ENCODE measurements at regions not wholly inside any gene's neighbourhood (a gene's known extent, or its start where the extent isn't known, plus 50 kb on each side); places are given as distances from the start of the nearest gene placed in this dataset.
"Not testable (repeated sequence)": the region's sequence is repeated elsewhere in the genome, so short reads cannot be mapped to it uniquely, and the experiment has no call there.

DNA sequence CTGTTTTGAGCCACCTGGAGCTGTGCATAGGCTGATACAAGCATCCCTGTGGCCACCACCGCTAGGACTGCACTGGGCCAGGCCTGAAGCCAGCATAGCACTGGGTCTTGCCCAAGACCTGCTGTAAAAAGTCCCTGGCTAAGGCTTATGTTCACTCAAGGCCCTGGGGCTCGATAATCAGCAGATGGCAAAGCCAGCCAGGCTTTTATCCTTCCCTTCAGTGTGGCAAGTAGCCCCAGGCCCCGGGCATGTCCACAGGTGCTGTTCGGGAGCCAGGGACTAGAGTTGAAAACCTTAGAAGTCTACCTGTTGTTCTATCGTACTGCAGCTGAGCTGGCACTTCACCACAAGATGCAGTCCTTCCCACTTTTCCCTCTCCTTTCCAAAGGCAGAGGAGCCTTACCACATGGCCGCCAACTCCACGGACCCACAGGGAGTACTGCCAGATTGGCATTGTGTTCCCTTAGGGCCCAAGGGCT, 226.4 kb upstream of the ZNF217 start:
- TF ChIP-seq EZH2 (IDR thresholded peaks at IDR 0.05) (no peak), FOXP2 (optimal IDR thresholded peaks at IDR 0.05; ENCODE audit: control extremely low read depth, extremely low read length, insufficient read depth) (no peak), POLR2AphosphoS5 (IDR thresholded peaks at IDR 0.05; ENCODE audit: borderline replicate concordance, low read depth, low read length) (no peak)
- Histone ChIP-seq H3K9me3 (ENCODE audit: low read depth, low read length) (no peaks in the 10 kb centered on the region), H3K4me3 (no peak overlapping the region), H3K36me3 (ENCODE audit: insufficient read depth, low read length) (no peaks in the 10 kb centered on the region), H3K27ac (no peak overlapping the region), H3K9ac (ENCODE audit: insufficient read length) (no peak overlapping the region)
- no peak for DNase-seq (ENCODE audit: low read depth, low spot score)

DNA sequence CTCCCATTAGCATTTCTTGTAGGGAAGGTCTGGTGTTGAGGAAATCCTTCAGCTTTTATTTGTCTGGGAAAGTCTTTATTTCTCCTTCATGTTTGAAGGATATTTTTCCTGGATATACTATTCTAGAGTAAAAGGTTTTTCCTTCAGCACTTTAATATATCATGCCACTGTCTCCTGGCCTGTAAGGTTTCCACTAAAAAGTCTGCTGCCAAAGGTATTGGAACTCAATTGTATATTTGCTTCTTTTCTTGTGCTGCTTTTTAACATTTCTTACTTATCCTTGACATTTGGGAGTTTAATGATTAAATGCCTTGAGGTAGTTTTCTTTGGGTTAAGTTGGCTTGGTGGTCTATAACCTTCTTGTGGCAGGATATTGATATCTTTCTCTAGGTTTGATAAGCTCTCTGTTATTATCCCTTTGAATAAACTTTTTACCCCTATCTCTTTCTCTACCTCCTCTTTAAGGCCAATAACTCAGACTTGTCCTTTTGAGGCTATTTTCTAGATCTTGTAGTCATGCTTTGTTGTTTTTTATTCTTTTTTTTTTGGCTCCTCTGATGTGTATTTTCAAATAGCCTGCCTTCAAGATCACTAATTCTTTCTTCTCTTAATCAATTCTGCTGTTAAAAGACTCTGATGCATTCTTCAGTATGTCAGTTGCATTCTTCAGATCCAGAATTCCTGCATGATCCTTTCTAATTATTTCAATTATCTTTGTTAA, 225.0 kb upstream of the ZNF217 start:
- TF ChIP-seq EZH2 (IDR thresholded peaks at IDR 0.05) (no peak), FOXP2 (optimal IDR thresholded peaks at IDR 0.05; ENCODE audit: control extremely low read depth, extremely low read length, insufficient read depth) (no peak), POLR2AphosphoS5 (IDR thresholded peaks at IDR 0.05; ENCODE audit: borderline replicate concordance, low read depth, low read length) (no peak)
- H3K9me3 ChIP-seq (ENCODE audit: low read depth, low read length) = no peaks in the 10 kb centered on the region
- no peak for DNase-seq (ENCODE audit: low read depth, low spot score)
- H3K9ac ChIP-seq (ENCODE audit: insufficient read length) = no peak overlapping the region
- no peak overlapping the region for H3K4me3 ChIP-seq
- no peaks in the 10 kb centered on the region for H3K36me3 ChIP-seq (ENCODE audit: insufficient read depth, low read length)
- H3K27ac ChIP-seq = no peak overlapping the region

DNA sequence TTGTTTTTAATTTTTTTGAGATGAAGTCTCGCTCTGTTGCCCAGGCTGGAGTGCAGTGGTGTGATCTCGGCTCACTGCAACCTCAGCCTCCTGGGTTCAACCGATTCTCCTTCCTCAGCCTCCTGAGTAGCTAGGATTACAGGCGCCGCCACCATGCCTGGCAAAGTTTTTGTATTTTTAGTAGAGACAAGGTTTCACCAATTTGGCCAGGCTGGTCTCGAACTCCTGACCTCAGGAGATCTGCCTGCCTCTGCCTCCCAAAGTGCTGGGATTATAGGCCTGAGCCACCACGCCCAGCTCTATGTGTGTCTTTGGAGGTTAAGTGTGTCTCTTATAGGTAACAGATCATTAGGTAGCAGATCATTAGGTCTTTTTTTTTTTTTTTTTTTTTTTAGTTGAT, 223.9 kb upstream of the ZNF217 start:
- H3K4me3 ChIP-seq; H3K27ac ChIP-seq; H3K9ac ChIP-seq (ENCODE audit: insufficient read length); H3K36me3 ChIP-seq (ENCODE audit: insufficient read depth, low read length); DNase-seq (ENCODE audit: low read depth, low spot score); H3K9me3 ChIP-seq (ENCODE audit: low read depth, low read length): not testable (repeated sequence)

DNA sequence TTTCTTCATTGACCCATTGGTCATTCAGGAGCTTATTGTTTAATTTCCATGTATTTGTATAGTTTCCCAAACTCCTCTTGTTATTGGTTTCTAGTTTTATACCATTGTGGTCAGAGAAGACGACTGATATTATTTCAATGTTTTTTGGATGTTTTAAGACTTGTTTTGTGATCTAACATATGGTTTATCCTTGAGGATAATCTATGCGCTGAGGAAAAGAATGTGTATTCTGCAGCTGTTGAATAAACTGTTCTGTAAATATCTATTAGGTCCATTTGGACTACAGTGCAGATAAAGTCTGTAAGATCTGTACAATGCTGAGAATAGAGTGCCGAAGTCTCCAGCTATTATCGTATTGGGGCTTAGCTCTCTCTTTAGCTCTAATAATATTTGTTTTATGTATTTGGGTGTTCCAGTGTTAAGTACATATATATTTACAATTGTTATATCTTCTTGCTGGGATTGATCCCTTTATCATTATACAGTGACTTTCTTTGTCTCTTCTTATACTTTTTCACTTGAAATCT, 223.3 kb upstream of the ZNF217 start:
- Histone ChIP-seq H3K9ac (ENCODE audit: insufficient read length) (no peak overlapping the region), H3K9me3 (ENCODE audit: low read depth, low read length) (no peaks in the 10 kb centered on the region), H3K36me3 (ENCODE audit: insufficient read depth, low read length) (no peaks in the 10 kb centered on the region), H3K4me3 (no peak overlapping the region), H3K27ac (no peak overlapping the region)
- TF ChIP-seq POLR2AphosphoS5 (IDR thresholded peaks at IDR 0.05; ENCODE audit: borderline replicate concordance, low read depth, low read length) (no peak), EZH2 (IDR thresholded peaks at IDR 0.05) (no peak), FOXP2 (optimal IDR thresholded peaks at IDR 0.05; ENCODE audit: control extremely low read depth, extremely low read length, insufficient read depth) (no peak)
- DNase-seq (ENCODE audit: low read depth, low spot score) = no peak

DNA sequence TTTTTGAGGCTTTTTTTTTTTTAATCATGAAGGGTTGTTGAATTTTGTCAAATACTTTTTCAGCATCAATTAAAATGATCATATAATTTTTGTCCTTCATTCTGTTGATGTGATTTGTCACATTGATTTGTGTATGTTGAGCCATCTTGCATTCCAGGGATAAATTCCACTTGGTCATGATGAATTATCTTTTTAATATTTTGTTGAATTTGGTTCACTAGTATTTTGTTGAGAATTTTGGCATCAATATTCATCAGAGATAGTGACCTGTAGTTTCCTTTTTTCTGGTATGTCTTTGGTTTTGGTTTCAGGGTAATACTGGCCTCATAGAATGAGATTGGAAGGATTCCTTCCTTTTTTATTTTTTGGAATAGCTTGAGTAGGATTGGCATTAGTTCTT, 221.9 kb upstream of the ZNF217 start:
- no peak for DNase-seq (ENCODE audit: low read depth, low spot score)
- Histone ChIP-seq H3K9ac (ENCODE audit: insufficient read length) (no peak overlapping the region), H3K27ac (no peak overlapping the region), H3K36me3 (ENCODE audit: insufficient read depth, low read length) (no peaks in the 10 kb centered on the region), H3K9me3 (ENCODE audit: low read depth, low read length) (no peaks in the 10 kb centered on the region), H3K4me3 (no peak overlapping the region)
- no peak for TF ChIP-seq FOXP2 (optimal IDR thresholded peaks at IDR 0.05; ENCODE audit: control extremely low read depth, extremely low read length, insufficient read depth)
- no peak for TF ChIP-seq POLR2AphosphoS5 (IDR thresholded peaks at IDR 0.05; ENCODE audit: borderline replicate concordance, low read depth, low read length)
- no peak for TF ChIP-seq EZH2 (IDR thresholded peaks at IDR 0.05)

DNA sequence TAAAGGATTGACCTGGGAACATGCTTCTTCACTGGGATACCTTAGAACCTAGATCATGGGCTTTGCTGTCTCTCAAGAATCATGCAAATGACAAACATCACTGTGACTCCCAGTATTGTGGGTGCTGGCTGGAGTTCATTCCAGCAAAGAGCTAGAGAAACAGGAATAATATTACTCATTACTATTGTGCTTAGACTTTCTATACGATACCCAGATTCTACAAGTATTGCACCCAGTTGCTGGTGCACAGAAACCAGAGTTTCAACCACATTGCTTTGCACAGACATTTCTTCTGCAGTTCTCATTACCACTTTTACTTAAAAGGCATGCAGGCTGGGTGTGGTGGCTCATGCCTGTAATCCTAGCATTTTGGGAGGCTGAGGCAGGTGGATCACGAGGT, 220.4 kb upstream of the ZNF217 start:
- TF ChIP-seq EZH2 (IDR thresholded peaks at IDR 0.05) = no peak
- no peak for TF ChIP-seq FOXP2 (optimal IDR thresholded peaks at IDR 0.05; ENCODE audit: control extremely low read depth, extremely low read length, insufficient read depth)
- TF ChIP-seq POLR2AphosphoS5 (IDR thresholded peaks at IDR 0.05; ENCODE audit: borderline replicate concordance, low read depth, low read length) = no peak
- DNase-seq (ENCODE audit: low read depth, low spot score) = no peak
- H3K27ac ChIP-seq = no peak overlapping the region

DNA sequence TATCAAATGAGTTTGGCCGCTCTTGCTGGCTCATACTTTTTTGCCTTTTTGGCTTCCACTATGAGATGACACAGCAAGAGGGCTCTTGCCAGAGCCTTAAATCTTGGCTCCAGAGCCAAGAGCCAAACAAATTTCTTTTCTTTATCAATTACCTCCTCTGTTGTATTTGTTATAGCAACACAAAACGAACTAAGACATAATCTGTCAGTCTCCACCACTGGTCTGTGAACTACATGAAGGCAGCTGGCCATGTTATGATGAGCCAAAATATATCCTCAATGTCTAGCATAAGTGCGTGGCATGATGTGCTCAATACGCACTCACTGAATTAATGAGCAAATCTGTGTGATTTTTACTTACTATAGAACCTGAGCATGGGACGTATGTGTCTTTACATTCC, 220.0 kb upstream of the ZNF217 start:
- Histone ChIP-seq H3K36me3 (ENCODE audit: insufficient read depth, low read length) (no peaks in the 10 kb centered on the region), H3K9me3 (ENCODE audit: low read depth, low read length) (no peaks in the 10 kb centered on the region), H3K9ac (ENCODE audit: insufficient read length) (no peak overlapping the region), H3K27ac (no peak overlapping the region), H3K4me3 (no peak overlapping the region)
- TF ChIP-seq EZH2 (IDR thresholded peaks at IDR 0.05) (no peak), POLR2AphosphoS5 (IDR thresholded peaks at IDR 0.05; ENCODE audit: borderline replicate concordance, low read depth, low read length) (no peak), FOXP2 (optimal IDR thresholded peaks at IDR 0.05; ENCODE audit: control extremely low read depth, extremely low read length, insufficient read depth) (no peak)
- DNase-seq (ENCODE audit: low read depth, low spot score) = no peak

More for the DNA sequence above, 220.4 kb upstream of the ZNF217 start:
- Histone ChIP-seq H3K9me3 (ENCODE audit: low read depth, low read length) (no peaks in the 10 kb centered on the region), H3K9ac (ENCODE audit: insufficient read length) (no peak overlapping the region), H3K4me3 (no peak overlapping the region), H3K36me3 (ENCODE audit: insufficient read depth, low read length) (no peaks in the 10 kb centered on the region)

DNA sequence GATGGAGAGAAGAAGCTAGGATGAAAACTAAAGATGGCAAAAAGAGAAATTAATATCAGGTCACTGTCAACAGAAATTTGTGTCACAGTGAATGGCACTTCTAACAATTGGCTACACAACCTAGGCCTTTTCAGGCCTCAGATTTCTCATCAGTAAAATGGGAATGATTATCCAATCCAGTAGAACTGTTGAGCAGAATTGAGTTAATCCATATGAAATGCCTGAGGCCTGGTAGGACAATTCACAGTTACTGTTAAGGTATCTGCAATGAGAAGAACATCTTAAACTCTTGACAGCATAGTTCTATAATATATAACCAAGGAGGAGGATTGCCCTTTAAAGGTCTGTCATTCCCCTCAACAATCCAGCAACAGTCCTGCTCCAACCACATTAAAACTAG, 217.9 kb upstream of the ZNF217 start:
- Histone ChIP-seq H3K9me3 (ENCODE audit: low read depth, low read length) (no peaks in the 10 kb centered on the region), H3K27ac (no peak overlapping the region), H3K36me3 (ENCODE audit: insufficient read depth, low read length) (no peaks in the 10 kb centered on the region), H3K9ac (ENCODE audit: insufficient read length) (no peak overlapping the region), H3K4me3 (no peak overlapping the region)
- no peak for DNase-seq (ENCODE audit: low read depth, low spot score)
- TF ChIP-seq FOXP2 (optimal IDR thresholded peaks at IDR 0.05; ENCODE audit: control extremely low read depth, extremely low read length, insufficient read depth) = no peak
- no peak for TF ChIP-seq POLR2AphosphoS5 (IDR thresholded peaks at IDR 0.05; ENCODE audit: borderline replicate concordance, low read depth, low read length)
- TF ChIP-seq EZH2 (IDR thresholded peaks at IDR 0.05) = no peak

Measured in SK-N-MC (cell line).